Germinal center (tissue), 1 donor: ENCODE measurements at regions not wholly inside any gene's neighbourhood (a gene's known extent, or its start where the extent isn't known, plus 50 kb on each side); places are given as distances from the start of the nearest gene placed in this dataset.

Experiments
- DNase-seq: peaks from one replicate; pipeline ENCODE4 v3.0.0; 2012; ENCODE audit warnings: mixed read lengths, low spot score

- no peak for DNase-seq
Observed at GRCh38 chr6:126148853-126149252, 162.5 kb downstream of the TRMT11 start.

- DNase-seq, result no peak
Observed at GRCh38 chr6:126152372-126152745, 166.0 kb downstream of the TRMT11 start.

- no peak for DNase-seq
Observed at GRCh38 chr6:126153661-126154060, 167.3 kb downstream of the TRMT11 start.

- no peak for DNase-seq
Observed at GRCh38 chr6:126156973-126157372, 170.6 kb downstream of the TRMT11 start.

- no peak for DNase-seq
Observed at GRCh38 chr6:126167726-126168125, 172.2 kb upstream of the CENPW start.

GRCh38 chr6:126170433-126170832 is 169.5 kb upstream of the CENPW start:
- no peak for DNase-seq

- peak; percentile 41 for DNase-seq
Observed at GRCh38 chr6:126170978-126171382, 168.9 kb upstream of the CENPW start.

- DNase-seq, result no peak
Observed at GRCh38 chr6:126172131-126172530, 167.8 kb upstream of the CENPW start.

GRCh38 chr6:126173265-126173664 is 166.7 kb upstream of the CENPW start:
- no peak for DNase-seq

GRCh38 chr6:126174697-126175096 is 165.2 kb upstream of the CENPW start:
- no peak for DNase-seq

GRCh38 chr6:126175251-126175650 is 164.7 kb upstream of the CENPW start:
- no peak for DNase-seq

- no peak for DNase-seq
Observed at GRCh38 chr6:126176282-126176681, 163.6 kb upstream of the CENPW start.

GRCh38 chr6:126180585-126180984 is 159.3 kb upstream of the CENPW start:
- DNase-seq, result no peak

GRCh38 chr6:126181173-126181741 is 158.7 kb upstream of the CENPW start:
- no peak for DNase-seq

- no peak for DNase-seq
Observed at GRCh38 chr6:126181890-126182289, 158.0 kb upstream of the CENPW start.

GRCh38 chr6:126182650-126183311 is 157.1 kb upstream of the CENPW start:
- DNase-seq, result no peak

- DNase-seq, result no peak
Observed at GRCh38 chr6:126185774-126186173, 154.1 kb upstream of the CENPW start.

GRCh38 chr6:126188279-126188909 is 151.5 kb upstream of the CENPW start:
- DNase-seq, result no peak

- no peak for DNase-seq
Observed at GRCh38 chr6:126195625-126196236, 144.2 kb upstream of the CENPW start.

GRCh38 chr6:126198631-126199030 is 141.3 kb upstream of the CENPW start:
- no peak for DNase-seq

- no peak for DNase-seq
Observed at GRCh38 chr6:126199466-126199865, 140.4 kb upstream of the CENPW start.

- no peak for DNase-seq
Observed at GRCh38 chr6:126202707-126203106, 137.2 kb upstream of the CENPW start.

- DNase-seq, result no peak
Observed at GRCh38 chr6:126204126-126204525, 135.8 kb upstream of the CENPW start.
